ENCODE measurements at regions not wholly inside any gene's neighbourhood (a gene's known extent, or its start where the extent isn't known, plus 50 kb on each side); places are given as distances from the start of the nearest gene placed in this dataset.

- WGBS: 100% methylated on average over 1 of the region's 4 CpGs
- no peaks in the 10 kb centered on the region for H3K9me3 ChIP-seq (ENCODE audit: control insufficient read depth, low read length)
- no peak overlapping the region for H3K14ac ChIP-seq (ENCODE audit: low read length in 2 of 2)
Measured at GRCh38 chr6:147109707-147110106, 94.5 kb upstream of the STXBP5 start.

DNA sequence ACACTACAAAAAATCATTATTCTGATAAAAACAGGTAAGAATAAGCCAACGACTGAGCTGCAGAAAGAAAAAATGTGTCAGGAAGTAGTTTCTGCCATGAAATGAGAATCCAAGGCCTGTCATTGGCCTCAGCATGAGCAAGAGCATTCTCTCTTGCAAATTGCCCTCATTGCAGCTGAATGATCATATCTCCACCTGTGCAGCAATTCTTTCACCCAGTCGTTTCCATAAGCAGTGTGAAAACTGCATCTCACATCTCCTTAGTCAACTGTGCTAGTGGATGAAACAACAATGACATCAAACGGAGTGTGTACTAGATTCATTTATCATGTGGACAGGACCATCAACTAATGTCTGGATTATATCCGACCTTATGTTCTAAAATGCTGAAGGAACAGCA is 88.2 kb upstream of the STXBP5 start:
- 89% methylated on average over 4 of the region's 4 CpGs for WGBS
- no peaks in the 10 kb centered on the region for H3K36me3 ChIP-seq (ENCODE audit: control insufficient read depth in 1 of 2, insufficient read depth in 2 of 2, low read depth in 1 of 2, low read length in 2 of 2)
- H3K4me3 ChIP-seq (ENCODE audit: insufficient read depth in 1 of 2, low read depth in 1 of 2, low read length in 2 of 2): no peak overlapping the region
- no peak overlapping the region for H3K9ac ChIP-seq (ENCODE audit: low read length)
- no peak overlapping the region for H2AFZ ChIP-seq (ENCODE audit: low read depth, low read length)
- no peaks in the 10 kb centered on the region for H3K79me1 ChIP-seq (replicated peaks; ENCODE audit: low read length, poor library complexity, severe bottlenecking)
- no peak overlapping the region for H3K14ac ChIP-seq (ENCODE audit: low read length in 2 of 2)
- H2BK12ac ChIP-seq (ENCODE audit: low read length in 2 of 2): no peak overlapping the region
- H3K18ac ChIP-seq (ENCODE audit: low read depth in 1 of 2, low read length in 2 of 2): no peak overlapping the region
- H2BK15ac ChIP-seq (ENCODE audit: low read depth, poor library complexity, severe bottlenecking): no peak overlapping the region
- H3K4me1 ChIP-seq (ENCODE audit: control insufficient read depth, insufficient read depth, low read depth, low read length): peaks cover under 1% of the 10 kb centered on the region
- H3K4ac ChIP-seq (ENCODE audit: low read depth in 1 of 2, low read length in 2 of 2): no peak overlapping the region
- H3K27ac ChIP-seq (ENCODE audit: low read length, poor library complexity, severe bottlenecking): no peak overlapping the region
- H4K8ac ChIP-seq (ENCODE audit: low read length): no peak overlapping the region
- no peaks in the 10 kb centered on the region for H3K27me3 ChIP-seq (ENCODE audit: control insufficient read depth in 1 of 2, insufficient read depth in 1 of 2, low read length in 2 of 2)
- no peak overlapping the region for H2BK120ac ChIP-seq (ENCODE audit: low read depth, low read length)
- H3K4me2 ChIP-seq (ENCODE audit: low read length, poor library complexity, severe bottlenecking): no peak overlapping the region
- no peak overlapping the region for H2AK5ac ChIP-seq (ENCODE audit: low read length, severe bottlenecking)
- DNase-seq: no peak
- no peak overlapping the region for H2BK5ac ChIP-seq (ENCODE audit: low read depth, low read length, poor library complexity, severe bottlenecking)
- no peaks in the 10 kb centered on the region for H3K9me3 ChIP-seq (ENCODE audit: control insufficient read depth, low read length)
- H4K91ac ChIP-seq (ENCODE audit: low read length): no peak overlapping the region
- H3K23ac ChIP-seq (ENCODE audit: low read length in 2 of 2): no peak overlapping the region

More at GRCh38 chr6:147109707-147110106, 94.5 kb upstream of the STXBP5 start:
- no peak overlapping the region for H2BK5ac ChIP-seq (ENCODE audit: low read depth, low read length, poor library complexity, severe bottlenecking)
- no peak overlapping the region for H3K23ac ChIP-seq (ENCODE audit: low read length in 2 of 2)
- DNase-seq: no peak
- H2BK120ac ChIP-seq (ENCODE audit: low read depth, low read length): no peak overlapping the region
- peaks cover 3% of the 10 kb centered on the region for H3K4me1 ChIP-seq (ENCODE audit: control insufficient read depth, insufficient read depth, low read depth, low read length)
- no peak overlapping the region for H3K27ac ChIP-seq (ENCODE audit: low read length, poor library complexity, severe bottlenecking)
- H3K4me2 ChIP-seq (ENCODE audit: low read length, poor library complexity, severe bottlenecking): no peak overlapping the region
- H3K79me1 ChIP-seq (replicated peaks; ENCODE audit: low read length, poor library complexity, severe bottlenecking): no peaks in the 10 kb centered on the region
- H3K27me3 ChIP-seq (ENCODE audit: control insufficient read depth in 1 of 2, insufficient read depth in 1 of 2, low read length in 2 of 2): no peaks in the 10 kb centered on the region
- no peak overlapping the region for H3K18ac ChIP-seq (ENCODE audit: low read depth in 1 of 2, low read length in 2 of 2)
- H3K9ac ChIP-seq (ENCODE audit: low read length): no peak overlapping the region
- H3K4me3 ChIP-seq (ENCODE audit: insufficient read depth in 1 of 2, low read depth in 1 of 2, low read length in 2 of 2): no peak overlapping the region
- H2BK12ac ChIP-seq (ENCODE audit: low read length in 2 of 2): no peak overlapping the region
- no peak overlapping the region for H4K91ac ChIP-seq (ENCODE audit: low read length)
- H3K36me3 ChIP-seq (ENCODE audit: control insufficient read depth in 1 of 2, insufficient read depth in 2 of 2, low read depth in 1 of 2, low read length in 2 of 2): no peaks in the 10 kb centered on the region
- H4K8ac ChIP-seq (ENCODE audit: low read length): no peak overlapping the region
- no peak overlapping the region for H3K4ac ChIP-seq (ENCODE audit: low read depth in 1 of 2, low read length in 2 of 2)
- H2AK5ac ChIP-seq (ENCODE audit: low read length, severe bottlenecking): no peak overlapping the region
- no peak overlapping the region for H2BK15ac ChIP-seq (ENCODE audit: low read depth, poor library complexity, severe bottlenecking)
- no peak overlapping the region for H2AFZ ChIP-seq (ENCODE audit: low read depth, low read length)

GRCh38 chr6:147117011-147117410 is 87.2 kb upstream of the STXBP5 start:
- Histone ChIP-seq H2BK15ac (ENCODE audit: low read depth, poor library complexity, severe bottlenecking) (no peak overlapping the region), H2BK12ac (ENCODE audit: low read length in 2 of 2) (no peak overlapping the region), H3K9ac (ENCODE audit: low read length) (peak overlapping the region; percentile 83), H2AFZ (ENCODE audit: low read depth, low read length) (no peak overlapping the region), H2BK5ac (ENCODE audit: low read depth, low read length, poor library complexity, severe bottlenecking) (no peak overlapping the region), H3K79me1 (replicated peaks; ENCODE audit: low read length, poor library complexity, severe bottlenecking) (no peaks in the 10 kb centered on the region), H3K27me3 (ENCODE audit: control insufficient read depth in 1 of 2, insufficient read depth in 1 of 2, low read length in 2 of 2) (no peaks in the 10 kb centered on the region), H3K9me3 (ENCODE audit: control insufficient read depth, low read length) (no peaks in the 10 kb centered on the region), H3K14ac (ENCODE audit: low read length in 2 of 2) (no peak overlapping the region), H3K4ac (ENCODE audit: low read depth in 1 of 2, low read length in 2 of 2) (no peak overlapping the region), H3K36me3 (ENCODE audit: control insufficient read depth in 1 of 2, insufficient read depth in 2 of 2, low read depth in 1 of 2, low read length in 2 of 2) (no peaks in the 10 kb centered on the region), H2BK120ac (ENCODE audit: low read depth, low read length) (no peak overlapping the region), H4K8ac (ENCODE audit: low read length) (no peak overlapping the region), H3K4me2 (ENCODE audit: low read length, poor library complexity, severe bottlenecking) (no peak overlapping the region), H3K23ac (ENCODE audit: low read length in 2 of 2) (no peak overlapping the region), H3K27ac (ENCODE audit: low read length, poor library complexity, severe bottlenecking) (no peak overlapping the region), H2AK5ac (ENCODE audit: low read length, severe bottlenecking) (no peak overlapping the region), H3K4me3 (ENCODE audit: insufficient read depth in 1 of 2, low read depth in 1 of 2, low read length in 2 of 2) (peak overlapping the region in 1 of 2 experiments; percentile 72), H3K4me1 (ENCODE audit: control insufficient read depth, insufficient read depth, low read depth, low read length) (no peaks in the 10 kb centered on the region), H3K18ac (ENCODE audit: low read depth in 1 of 2, low read length in 2 of 2) (no peak overlapping the region), H4K91ac (ENCODE audit: low read length) (no peak overlapping the region)
- no peak for DNase-seq
- WGBS: 88% methylated on average over 1 of the region's 2 CpGs

GRCh38 chr6:147117580-147117979 is 86.6 kb upstream of the STXBP5 start:
- Histone ChIP-seq H2BK15ac (ENCODE audit: low read depth, poor library complexity, severe bottlenecking) (no peak overlapping the region), H3K14ac (ENCODE audit: low read length in 2 of 2) (no peak overlapping the region), H3K23ac (ENCODE audit: low read length in 2 of 2) (no peak overlapping the region), H3K79me1 (replicated peaks; ENCODE audit: low read length, poor library complexity, severe bottlenecking) (no peaks in the 10 kb centered on the region), H3K4me2 (ENCODE audit: low read length, poor library complexity, severe bottlenecking) (no peak overlapping the region), H4K8ac (ENCODE audit: low read length) (no peak overlapping the region), H3K4me3 (ENCODE audit: insufficient read depth in 1 of 2, low read depth in 1 of 2, low read length in 2 of 2) (peak overlapping the region in 1 of 2 experiments; percentile 72), H2AK5ac (ENCODE audit: low read length, severe bottlenecking) (no peak overlapping the region), H4K91ac (ENCODE audit: low read length) (no peak overlapping the region), H3K4ac (ENCODE audit: low read depth in 1 of 2, low read length in 2 of 2) (no peak overlapping the region), H2BK12ac (ENCODE audit: low read length in 2 of 2) (no peak overlapping the region), H3K9ac (ENCODE audit: low read length) (peak overlapping the region; percentile 83), H3K36me3 (ENCODE audit: control insufficient read depth in 1 of 2, insufficient read depth in 2 of 2, low read depth in 1 of 2, low read length in 2 of 2) (no peaks in the 10 kb centered on the region), H3K4me1 (ENCODE audit: control insufficient read depth, insufficient read depth, low read depth, low read length) (no peaks in the 10 kb centered on the region), H2BK5ac (ENCODE audit: low read depth, low read length, poor library complexity, severe bottlenecking) (no peak overlapping the region), H3K27me3 (ENCODE audit: control insufficient read depth in 1 of 2, insufficient read depth in 1 of 2, low read length in 2 of 2) (no peaks in the 10 kb centered on the region), H2AFZ (ENCODE audit: low read depth, low read length) (no peak overlapping the region), H3K9me3 (ENCODE audit: control insufficient read depth, low read length) (no peaks in the 10 kb centered on the region), H3K27ac (ENCODE audit: low read length, poor library complexity, severe bottlenecking) (no peak overlapping the region), H2BK120ac (ENCODE audit: low read depth, low read length) (no peak overlapping the region), H3K18ac (ENCODE audit: low read depth in 1 of 2, low read length in 2 of 2) (no peak overlapping the region)
- DNase-seq: peak; percentile 57
- 81% methylated on average over 4 of the region's 4 CpGs for WGBS

Measured in mesenchymal stem cell (in vitro differentiated cells and primary cell).